ENCODE measurements at regions not wholly inside any gene's neighbourhood (a gene's known extent, or its start where the extent isn't known, plus 50 kb on each side); places are given as distances from the start of the nearest gene placed in this dataset.
"Not testable (repeated sequence)": the region's sequence is repeated elsewhere in the genome, so short reads cannot be mapped to it uniquely, and the experiment has no call there.

GRCh38 chr18:24567199-24567598, 106.8 kb downstream of the HRH4 start:
- no peak for DNase-seq

- no peak for DNase-seq
Observed at GRCh38 chr18:24570716-24571115, 110.3 kb downstream of the HRH4 start.

DNA sequence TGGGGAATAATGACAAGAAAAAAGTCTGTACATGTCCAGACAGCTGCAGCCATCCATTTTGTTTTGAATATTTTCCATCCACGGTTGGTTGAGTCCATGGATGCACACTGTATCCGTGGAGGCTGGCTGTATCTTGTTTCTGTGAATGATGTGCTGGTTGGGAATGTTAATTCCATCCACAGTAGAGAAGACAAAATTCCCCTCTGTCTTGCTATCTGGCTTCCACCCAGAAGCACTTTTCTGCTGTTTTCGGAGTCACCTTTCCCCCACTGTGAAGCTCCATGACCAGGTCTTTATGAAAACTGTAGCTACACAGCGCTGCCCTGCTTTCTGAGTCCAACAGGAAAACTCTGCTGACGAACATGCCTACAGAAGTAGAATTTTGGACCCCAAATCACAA, 122.3 kb downstream of the HRH4 start:
- no peak for DNase-seq

GRCh38 chr18:24584205-24584604, 123.8 kb downstream of the HRH4 start:
- DNase-seq, result no peak

GRCh38 chr18:24584813-24585212, 124.4 kb downstream of the HRH4 start:
- DNase-seq, result no peak

DNA sequence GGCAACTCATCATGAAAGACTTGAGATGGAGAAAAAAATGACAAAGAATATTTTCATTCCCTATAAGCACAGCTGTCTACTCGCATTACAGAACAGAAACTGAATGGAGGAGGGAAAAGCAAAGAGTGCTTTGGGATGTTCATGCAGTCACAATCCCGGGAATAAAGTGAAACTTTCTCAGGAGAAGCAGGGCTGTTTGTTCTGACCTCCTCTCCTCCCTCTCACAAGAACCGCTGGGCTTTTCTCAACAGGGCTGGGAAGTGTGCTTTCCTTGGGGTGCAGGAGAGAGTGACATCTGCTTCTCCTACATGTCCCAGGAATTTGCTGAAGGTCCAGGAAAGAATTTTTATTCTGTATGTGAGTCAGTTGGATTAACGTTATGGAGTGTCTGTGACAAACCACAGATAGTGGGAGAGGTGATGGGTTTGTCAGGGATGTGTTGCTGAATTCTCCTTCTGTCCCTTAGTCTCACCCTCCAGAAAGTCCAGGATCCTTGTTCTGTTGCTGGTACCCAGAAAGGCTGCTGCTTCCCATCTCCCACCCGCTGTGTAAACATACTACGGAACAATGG, 125.6 kb downstream of the HRH4 start:
- no peak for DNase-seq

DNA sequence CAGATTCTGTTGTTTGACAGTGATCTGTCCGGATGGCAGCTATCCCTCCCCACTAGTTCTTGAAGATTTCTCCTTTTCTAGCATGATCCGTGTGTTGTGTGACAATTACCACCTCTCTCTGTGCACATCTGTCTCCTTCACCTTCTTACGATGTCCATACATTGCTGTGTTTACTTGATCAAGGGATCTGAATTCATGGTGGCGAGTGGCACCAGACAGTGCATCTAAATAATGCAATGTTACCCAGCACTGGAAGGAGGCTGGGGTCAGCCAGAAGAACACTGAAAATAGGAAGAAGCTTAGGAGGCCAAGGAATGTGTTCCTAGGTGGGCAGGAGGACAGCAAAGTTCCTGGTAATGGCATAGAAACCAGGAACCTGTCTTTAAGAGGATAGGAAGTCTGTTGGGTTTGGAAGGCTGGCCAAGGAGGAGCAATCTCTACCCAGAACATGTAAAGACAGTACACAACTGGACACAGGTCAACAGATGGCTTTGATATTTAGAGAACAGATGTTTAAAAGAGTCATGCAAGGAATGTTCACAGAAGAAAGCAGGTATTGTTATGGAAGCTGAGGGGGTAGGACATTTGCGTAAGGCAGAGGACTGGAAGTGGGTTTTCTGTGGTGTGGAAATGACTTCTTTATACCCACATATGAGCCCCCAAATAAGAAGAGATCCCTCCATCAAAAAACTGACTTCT, 126.4 kb downstream of the HRH4 start:
- DNase-seq, result no peak

- no peak for DNase-seq
Observed at GRCh38 chr18:24588440-24588839, 128.0 kb downstream of the HRH4 start.

- DNase-seq, result no peak
Observed at GRCh38 chr18:24590946-24591345, 130.5 kb downstream of the HRH4 start.

DNA sequence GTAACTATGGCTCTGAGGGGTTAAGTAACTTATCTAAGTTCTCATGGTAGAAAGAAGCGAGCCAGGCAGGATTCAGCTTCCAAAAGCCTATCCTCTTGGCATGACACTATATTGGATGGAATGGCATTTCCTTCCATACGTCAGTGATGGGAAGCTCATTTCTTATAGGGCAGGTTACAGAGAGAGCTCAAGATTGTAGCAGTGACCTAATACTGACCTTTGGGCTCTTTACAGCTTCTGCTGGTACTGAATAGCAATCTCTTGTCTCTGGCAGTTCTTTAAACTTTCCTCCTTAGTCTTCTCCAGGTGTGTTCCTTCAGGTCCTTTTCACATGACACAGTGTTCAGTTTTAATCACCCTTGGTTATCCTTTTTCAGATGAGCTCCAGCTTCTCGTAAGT, 133.0 kb downstream of the HRH4 start:
- no peak for DNase-seq

DNA sequence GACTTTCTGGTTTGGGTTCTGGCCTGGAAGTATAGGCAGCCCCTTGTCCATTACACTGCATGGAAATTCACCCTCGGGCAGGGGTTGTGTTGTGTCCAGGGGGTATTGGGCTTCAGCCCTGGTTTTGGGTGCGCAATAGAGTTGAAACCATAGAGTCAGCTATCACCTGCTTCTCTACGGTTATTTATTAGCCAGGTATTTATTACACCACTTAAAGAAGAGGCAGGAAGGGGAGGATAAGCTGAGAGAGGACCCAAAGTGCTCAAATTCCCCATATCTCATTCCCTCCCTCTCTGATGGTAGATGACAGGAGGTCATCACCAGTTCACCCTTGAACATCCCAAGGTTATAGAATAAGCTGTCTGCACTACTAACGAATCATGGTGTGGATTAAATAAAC, 133.4 kb downstream of the HRH4 start:
- DNase-seq, result no peak

GRCh38 chr18:24595561-24596031, 135.2 kb downstream of the HRH4 start:
- DNase-seq, result no peak

DNA sequence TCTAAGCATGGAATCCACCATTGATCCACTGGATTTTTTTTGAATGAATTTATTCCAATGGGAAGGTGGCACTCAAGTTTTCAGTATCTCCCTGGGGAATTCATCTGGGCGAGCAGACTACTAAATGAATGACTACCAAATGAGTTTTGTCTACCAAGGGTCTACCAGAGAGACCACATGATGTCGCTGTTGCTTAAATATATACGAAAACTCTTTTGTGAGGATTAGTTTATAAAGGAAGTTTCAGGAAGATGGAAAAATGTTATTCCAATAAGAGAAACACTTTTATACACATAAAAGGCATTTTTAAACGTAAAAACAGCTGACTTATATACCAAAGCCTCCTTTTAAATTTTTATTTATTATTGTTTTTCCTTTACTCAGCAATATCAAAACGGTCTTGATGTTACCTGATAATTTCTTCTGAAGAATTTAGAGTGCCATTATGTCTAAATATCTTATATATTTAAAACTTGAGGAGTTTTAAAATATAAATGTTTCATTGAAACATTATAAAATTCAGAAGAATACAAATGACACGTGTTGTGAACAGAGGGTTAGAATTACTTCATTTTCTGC, 139.7 kb downstream of the HRH4 start:
- peak; percentile 19 for DNase-seq

DNA sequence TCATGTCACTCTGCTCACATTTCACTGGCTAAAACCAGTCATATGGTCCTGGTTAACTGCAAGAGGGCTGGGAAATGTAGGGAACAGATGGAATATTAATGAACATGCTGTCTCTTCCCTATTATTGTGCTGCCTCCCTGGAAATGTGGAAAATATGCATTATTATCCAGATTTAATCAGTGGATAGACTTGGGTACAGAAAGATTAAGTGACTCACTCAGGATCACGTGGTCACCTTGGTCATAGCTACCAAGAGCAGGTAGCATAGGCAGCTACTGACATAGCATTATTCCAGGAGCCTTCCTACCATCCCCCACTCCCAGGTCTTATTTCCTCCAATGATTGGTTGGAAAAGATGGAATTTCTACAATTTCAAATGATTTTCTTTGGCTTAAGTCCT, 141.1 kb downstream of the HRH4 start:
- no peak for DNase-seq

- DNase-seq, result no peak
Observed at GRCh38 chr18:24602201-24602600, 141.8 kb downstream of the HRH4 start.

GRCh38 chr18:24603151-24603550, 142.7 kb downstream of the HRH4 start:
- no peak for DNase-seq

- no peak for DNase-seq
Observed at GRCh38 chr18:24605444-24605843, 145.0 kb downstream of the HRH4 start.

DNA sequence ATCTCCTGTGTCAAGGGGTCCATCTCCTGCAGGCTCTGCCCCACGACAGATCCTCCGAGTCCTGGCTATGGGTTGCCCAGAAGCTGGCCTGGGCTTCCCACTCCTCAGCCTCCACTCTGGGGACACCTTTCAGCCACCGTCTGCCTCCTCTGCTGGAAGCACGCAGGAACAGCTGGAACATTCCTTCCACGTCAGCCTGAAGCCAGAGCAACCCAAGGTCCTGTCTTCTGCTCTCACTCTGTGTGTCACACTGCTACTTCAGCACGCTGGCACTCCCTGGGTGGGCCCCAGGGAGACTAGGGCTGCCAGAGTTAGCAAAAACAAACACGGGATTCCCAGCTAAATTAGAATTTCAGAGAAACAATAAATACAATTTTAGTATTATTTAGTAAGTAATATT, 148.8 kb downstream of the HRH4 start:
- DNase-seq, result no peak

DNA sequence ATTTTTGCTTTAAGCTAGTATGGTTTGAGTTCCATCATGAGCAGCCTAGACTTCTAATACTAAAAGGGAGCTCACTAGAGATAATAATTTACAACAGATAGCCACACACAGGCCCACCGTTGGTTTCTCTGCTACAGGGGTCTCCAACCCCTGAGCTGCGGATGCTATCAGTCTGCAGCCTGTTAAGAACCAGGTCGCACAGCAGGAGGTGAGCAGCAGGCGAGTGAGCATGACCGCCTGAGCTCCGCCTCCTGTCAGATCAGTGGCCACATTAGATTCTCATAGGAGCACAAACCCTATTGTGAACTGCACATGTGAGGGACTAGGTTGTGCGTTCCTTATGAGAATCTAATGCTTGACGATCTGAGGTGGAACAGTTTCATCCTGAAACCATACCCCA, 150.6 kb downstream of the HRH4 start:
- DNase-seq, result no peak

GRCh38 chr18:24613896-24614640, 153.6 kb downstream of the HRH4 start:
- DNase-seq, result peak; percentile 35

DNA sequence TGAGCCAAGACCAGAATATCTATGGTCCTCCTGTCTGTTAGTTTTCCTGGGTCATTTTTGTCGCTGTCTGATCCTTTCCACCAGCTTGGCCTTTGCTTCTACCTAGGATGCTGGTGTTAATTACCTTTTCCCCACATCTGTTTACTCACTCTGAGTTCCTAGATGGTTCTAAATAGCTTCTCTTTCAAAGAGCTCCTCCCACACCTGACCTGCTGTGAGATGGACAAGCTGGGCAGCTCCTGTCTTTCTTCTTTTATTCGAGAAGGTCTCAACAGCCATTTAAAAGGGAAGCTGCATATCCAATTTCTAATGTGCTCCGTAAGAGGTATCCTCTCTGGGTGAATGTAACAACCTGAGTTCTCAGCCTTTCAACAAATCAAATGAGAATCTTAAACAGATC, 156.2 kb downstream of the HRH4 start:
- DNase-seq, result no peak

- DNase-seq, result not testable (repeated sequence)
Observed at GRCh38 chr18:24624421-24624820, 164.0 kb downstream of the HRH4 start.

GRCh38 chr18:24627644-24628315, 167.3 kb downstream of the HRH4 start:
- DNase-seq, result no peak

Measured in MV-4-11 (cell line).